Stimulated activated CD4-positive, alpha-beta T cell treated with anti-CD3 and anti-CD28 coated beads, Interleukin-15, amount 100 ng/mL, for 24 hours (primary cell): ENCODE measurements at regions not wholly inside any gene's neighbourhood (a gene's known extent, or its start where the extent isn't known, plus 50 kb on each side); places are given as distances from the start of the nearest gene placed in this dataset.

ENCODE experiments used
- DNase-seq: peaks from one replicate; pipeline ENCODE4 v3.0.0-alpha.2; 2020

DNA sequence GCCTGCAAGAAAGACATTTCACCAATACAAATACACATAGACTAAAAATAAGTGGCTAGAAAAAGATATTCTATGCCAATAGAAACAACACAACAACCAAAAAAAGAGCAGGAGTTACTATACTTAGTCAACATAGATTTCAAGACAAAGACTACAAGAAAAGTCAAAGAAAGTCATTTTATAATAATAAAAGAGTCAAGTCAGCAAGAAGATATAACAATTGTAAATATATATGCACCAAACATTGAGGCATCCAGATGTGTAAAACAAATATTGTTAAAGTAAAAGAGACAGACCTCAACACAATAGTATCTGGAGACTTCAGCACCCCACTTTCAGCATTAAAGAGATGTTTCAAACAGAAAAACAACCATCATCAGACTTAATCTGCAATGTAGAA, 104.6 kb downstream of the AMY1C start:
- DNase-seq, result no peak

GRCh38 chr1:103859721-103860120, 110.0 kb downstream of the AMY1C start:
- DNase-seq, result no peak

DNA sequence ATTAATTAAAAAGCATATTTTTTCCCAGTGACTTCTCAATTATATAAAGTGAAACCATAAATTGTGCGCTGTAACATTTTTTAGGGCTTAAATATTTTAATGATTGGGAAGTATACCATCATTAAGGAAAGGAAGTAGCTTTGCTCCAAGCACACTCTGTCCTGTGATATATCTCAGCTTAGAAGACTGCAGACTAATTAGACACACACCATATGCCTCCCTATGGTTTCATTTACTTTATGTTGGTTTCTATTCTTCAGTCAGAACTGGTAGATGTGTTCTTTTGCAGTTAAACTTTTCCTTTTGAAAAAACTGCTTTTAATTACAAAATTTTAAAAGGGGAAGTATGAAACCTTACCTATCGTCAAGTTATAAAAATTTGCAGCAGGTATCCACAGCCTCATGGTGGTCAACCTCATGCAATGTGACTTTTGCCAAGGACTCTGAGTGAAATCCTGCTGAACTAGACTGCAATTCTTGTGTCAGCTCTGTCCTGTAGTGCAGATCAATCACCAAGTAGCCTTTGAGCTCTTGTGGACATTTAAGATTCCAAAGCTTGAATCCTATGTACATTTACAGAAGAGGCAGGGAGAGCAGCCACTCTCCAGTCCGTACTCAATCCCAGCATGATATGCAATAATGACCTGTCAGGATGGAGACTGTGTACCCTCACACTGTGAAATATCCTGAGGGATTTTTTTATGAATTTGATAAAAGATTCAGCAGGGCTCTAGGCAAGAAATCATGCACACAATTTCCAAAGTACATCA, 149.1 kb downstream of the AMY1C start:
- DNase-seq, result no peak

DNA sequence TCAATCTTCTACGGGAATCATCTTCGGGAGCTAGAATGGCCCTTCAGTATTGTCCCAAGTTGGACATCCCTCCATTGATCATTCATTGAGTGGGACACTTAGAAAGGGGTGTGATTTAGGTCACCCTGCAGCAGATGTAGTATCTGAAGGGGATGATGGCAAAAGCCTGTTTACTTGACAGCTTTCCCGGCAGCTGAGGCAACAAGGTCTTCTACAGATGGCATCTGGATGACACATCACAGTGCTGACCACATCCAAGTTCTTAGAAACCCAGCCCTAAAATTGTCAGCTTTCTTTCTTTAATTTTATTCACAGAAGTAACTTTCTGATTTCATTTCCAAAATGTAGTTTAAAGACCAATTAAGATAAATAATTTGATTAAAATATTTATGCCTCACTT, 150.3 kb downstream of the AMY1C start:
- no peak for DNase-seq

- no peak for DNase-seq
Observed at GRCh38 chr1:103901072-103901471, 151.4 kb downstream of the AMY1C start.

DNA sequence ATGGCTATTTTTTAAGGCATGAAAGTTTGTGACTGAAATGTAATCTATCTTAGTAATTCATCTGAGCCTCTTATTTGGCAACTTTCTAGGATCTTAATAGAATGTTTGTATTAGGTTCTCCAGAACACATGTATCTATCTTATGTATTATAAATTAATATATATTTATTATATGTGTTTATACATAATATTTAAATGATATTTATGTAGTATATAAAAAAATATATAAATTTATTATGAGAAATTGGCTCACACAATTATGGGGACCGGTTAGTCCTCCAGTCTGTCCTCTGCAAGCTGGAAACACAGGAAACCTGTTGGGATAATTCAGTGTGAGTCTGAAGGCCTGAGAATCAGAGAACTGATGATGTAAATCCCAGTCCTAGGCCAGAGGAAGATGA, 155.7 kb downstream of the AMY1C start:
- DNase-seq, result no peak

GRCh38 chr1:103911450-103911849, 161.8 kb downstream of the AMY1C start:
- DNase-seq, result no peak

DNA sequence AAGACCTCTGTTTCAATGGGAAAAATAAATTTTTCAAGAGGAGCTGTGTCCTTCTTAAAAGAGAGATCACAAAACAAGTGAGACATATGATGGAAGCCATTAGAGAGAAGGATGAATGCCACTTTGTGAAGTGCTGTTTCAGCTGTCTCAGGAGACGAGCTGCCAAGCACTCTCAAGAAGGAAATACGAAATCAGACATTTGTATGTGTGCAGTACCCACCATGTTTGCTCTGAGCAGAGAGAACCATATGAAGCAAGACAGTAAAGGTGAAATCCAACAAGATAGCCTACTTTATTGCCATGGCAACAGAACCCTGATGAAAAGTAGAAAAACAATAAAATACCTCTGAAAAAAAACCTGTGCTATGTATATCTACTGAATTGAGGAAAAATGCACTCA, 168.1 kb downstream of the AMY1C start:
- no peak for DNase-seq

- no peak for DNase-seq
Observed at GRCh38 chr1:103931891-103932290, 182.2 kb downstream of the AMY1C start.

DNA sequence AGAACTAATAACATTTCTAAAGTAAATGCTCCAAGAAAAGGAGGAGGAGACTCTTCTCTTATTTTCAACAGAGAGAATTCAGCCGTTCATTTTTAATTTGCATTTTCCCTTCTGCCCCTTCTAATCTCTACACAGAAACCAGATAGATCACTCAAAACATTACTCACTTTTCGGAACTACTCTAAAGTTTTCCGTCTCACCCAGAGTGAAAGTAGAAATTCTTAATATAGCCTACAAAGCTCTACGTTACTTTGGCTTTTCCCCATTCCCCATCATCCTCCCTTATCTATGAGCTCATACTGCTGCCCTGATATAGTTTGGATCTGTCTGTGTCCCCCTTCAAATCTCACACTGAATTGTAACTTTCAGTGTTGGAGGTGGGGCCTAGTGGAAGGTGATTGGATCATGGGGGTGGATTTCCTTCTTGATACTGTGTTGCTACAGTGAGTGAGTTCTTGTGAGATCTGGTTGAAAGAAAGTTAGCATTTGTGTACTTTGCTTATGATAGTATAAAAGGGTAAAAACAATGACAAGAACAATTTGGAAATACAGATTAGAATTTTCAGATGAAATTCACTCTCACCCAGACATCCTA, 188.2 kb downstream of the AMY1C start:
- DNase-seq, result no peak

DNA sequence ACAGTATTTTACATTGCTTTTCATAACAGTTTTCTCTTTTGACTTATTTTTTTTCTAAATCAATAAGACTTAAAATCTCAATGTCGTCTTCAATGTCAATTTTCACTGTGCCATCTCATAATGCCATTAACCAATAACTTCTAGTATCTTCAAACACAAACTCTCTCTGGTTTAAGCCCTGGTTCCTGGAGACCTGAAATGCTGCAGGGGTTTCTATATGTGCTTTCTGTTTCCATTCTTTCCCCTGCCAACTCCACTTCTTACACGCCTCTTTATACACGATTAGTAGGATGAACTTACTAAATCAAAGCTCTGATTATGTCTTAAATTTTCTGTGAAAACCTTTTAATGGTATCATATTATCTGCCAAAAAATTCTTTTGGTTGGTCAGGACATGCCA, 191.4 kb downstream of the AMY1C start:
- DNase-seq, result no peak

DNA sequence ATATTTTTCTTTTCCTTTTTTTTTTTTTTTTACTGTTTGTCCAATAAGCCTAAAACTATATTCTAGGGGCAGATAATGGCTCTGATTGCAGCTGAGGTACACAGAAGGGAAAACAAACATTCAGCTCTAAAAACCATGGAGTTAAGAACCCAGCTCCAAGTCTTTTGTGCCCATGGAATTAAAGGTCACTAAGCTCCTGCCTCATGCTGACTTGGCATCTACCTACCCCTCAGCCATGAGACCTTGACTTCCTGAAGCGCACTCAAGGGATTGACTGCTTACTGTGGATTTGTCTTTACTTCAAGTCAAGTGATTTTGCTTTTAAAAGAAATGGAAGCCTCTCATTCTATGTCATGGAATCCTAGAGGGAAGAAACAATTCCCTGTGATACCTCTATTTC, 192.3 kb downstream of the AMY1C start:
- no peak for DNase-seq

DNA sequence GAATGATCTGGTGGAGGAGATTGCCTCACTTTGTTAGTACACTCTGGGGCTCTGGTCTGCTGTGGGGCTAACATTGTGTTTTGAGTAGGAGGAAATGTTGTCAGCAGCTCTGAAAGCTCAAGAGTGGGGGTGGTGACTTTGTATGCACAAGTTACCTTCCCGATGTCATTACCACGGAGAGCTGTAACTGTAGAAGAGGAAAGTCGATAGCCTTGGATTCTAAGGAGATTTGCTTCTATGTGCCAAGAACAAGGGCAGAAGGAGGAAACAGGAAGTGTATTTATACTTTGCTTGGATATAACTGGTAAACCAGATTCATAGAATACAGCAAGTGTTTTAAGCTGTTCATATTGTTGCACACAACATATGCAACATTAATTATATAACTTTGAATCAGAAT, 196.1 kb downstream of the AMY1C start:
- DNase-seq, result no peak

- DNase-seq, result no peak
Observed at GRCh38 chr1:103948526-103948925, 198.8 kb downstream of the AMY1C start.

- no peak for DNase-seq
Observed at GRCh38 chr1:103949779-103950178, 200.1 kb downstream of the AMY1C start.

- DNase-seq, result no peak
Observed at GRCh38 chr1:103953386-103953785, 203.7 kb downstream of the AMY1C start.

GRCh38 chr1:103958699-103959098, 209.0 kb downstream of the AMY1C start:
- no peak for DNase-seq

GRCh38 chr1:103959565-103959964, 209.9 kb downstream of the AMY1C start:
- DNase-seq, result no peak

- no peak for DNase-seq
Observed at GRCh38 chr1:103960045-103960444, 210.3 kb downstream of the AMY1C start.

GRCh38 chr1:103960710-103961109, 211.0 kb downstream of the AMY1C start:
- no peak for DNase-seq

- DNase-seq, result no peak
Observed at GRCh38 chr1:103986792-103987191, 237.1 kb downstream of the AMY1C start.

- no peak for DNase-seq
Observed at GRCh38 chr1:103997631-103998030, 247.9 kb downstream of the AMY1C start.

DNA sequence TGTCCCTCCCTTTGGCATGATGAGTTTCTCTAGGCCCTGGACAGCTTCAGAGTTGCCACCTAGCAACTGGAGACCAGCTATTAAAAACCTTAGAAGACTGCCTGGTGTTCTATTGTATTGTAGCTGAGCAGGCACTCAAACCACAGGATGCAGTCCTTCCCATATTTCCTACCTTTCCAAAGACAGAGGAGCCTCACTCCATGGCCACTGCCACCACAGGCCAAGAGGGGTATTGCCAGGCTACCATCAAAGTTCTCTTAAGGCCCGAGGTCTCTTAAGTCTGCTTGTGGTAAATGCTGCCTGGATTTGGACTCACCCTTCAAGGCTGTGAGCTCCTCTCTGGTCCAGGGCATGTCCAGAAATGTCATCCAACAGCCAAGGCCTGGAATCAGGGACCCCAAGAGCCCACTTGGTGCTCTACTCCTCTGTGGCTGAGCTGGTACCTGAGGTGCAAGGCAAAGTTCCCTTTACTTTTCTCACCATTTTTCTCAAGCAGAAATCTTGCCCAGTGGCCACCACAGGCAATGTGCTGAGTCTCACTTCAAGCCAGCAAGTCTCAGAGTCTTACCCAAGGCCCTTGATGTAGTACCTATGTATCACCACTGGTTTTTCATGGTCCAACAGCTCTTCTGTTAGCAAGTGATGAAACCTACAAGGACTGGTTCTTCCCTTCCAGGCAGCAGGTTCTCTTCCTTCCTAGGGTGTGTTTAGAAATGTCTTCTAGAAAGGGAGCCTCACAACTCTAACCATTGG, 269.4 kb downstream of the AMY1C start:
- DNase-seq, result no peak

DNA sequence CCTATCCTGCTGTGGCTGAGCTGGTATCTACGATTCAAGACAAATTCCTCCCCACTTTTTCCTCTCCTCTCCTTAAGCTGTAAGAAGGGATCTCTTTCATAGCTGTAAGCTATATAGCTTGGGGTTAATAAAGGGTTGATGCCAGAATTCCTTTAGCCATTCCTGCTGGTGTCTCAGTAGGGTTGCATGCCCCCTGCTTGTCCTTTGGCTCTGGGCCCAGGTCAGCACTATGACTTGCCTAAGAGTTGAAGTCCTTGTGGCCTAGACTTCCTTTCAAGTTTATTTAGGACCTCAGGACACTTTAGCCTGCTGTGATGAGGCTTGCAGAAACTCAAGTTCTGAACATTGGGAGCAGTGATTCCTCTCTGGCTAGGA, 270.0 kb downstream of the AMY1C start:
- no peak for DNase-seq
